ENCODE measurements at regions not wholly inside any gene's neighbourhood (a gene's known extent, or its start where the extent isn't known, plus 50 kb on each side); places are given as distances from the start of the nearest gene placed in this dataset.

- H3K4me3 ChIP-seq (ENCODE audit: low read length), result no peak overlapping the region
- no peak for TF ChIP-seq CTCF (conservative IDR thresholded peaks at IDR 0.05; ENCODE audit: low read length)
- no peak for DNase-seq (ENCODE audit: low read depth)
Measured at GRCh38 chr10:56091872-56092271, 269.2 kb downstream of the ZWINT start.

GRCh38 chr10:56090914-56091540 lies 270.0 kb downstream of the ZWINT start:
- no peak for TF ChIP-seq CTCF (conservative IDR thresholded peaks at IDR 0.05; ENCODE audit: low read length)
- no peak overlapping the region for H3K4me3 ChIP-seq (ENCODE audit: low read length)
- DNase-seq (ENCODE audit: low read depth), result no peak

DNA sequence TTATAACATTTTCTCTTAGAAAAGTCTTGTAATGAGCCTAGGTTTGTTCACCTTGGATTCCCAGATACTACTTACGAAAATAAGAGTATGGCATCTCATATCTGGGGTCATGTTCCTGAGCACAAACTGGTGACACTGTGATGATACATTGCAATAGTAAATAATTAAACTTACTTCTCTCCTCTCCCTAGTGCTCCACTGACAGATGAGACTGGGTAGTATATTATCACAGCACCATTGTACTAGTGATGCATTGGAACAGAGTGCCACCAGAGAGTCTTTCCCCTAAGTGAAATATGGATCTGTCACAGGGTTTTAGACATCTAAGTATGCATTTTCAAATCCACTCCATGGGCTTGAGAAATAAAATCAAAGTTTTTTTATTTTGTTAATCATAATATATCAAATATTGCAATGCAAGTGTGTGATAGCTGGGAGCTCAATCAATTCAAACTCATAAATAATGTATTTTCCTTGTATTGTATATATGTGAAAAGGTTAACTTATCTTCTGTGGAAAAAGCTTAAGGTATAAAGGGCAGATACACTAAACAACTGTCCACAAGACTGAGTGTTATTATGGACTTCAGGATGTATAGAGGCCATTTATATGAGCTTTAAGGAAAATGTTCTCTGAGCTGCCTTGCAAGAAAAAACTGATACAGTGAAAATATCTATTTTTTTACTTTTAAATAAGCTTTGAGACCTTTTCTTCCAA lies 275.5 kb downstream of the ZWINT start:
- no peak overlapping the region for H3K4me3 ChIP-seq (ENCODE audit: low read length)
- no peak for TF ChIP-seq CTCF (conservative IDR thresholded peaks at IDR 0.05; ENCODE audit: low read length)
- DNase-seq (ENCODE audit: low read depth), result no peak

DNA sequence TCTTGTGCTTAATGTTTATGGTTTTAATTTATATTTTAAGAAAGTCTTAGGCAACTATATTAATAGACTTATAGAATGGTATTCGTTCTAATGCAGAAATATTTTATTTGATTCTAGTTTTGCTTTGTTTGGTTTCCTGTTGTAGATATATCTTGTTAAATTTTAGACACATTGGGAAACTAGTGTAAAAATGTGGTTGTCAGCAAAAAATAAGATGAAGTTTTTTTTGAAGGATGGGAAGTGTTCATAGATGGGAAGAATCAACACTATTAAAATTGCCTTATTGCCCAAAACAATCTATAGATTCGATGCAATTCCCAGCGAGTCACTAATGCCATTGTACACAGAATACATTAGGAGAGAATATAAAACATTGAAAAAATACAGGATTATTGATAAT lies 278.9 kb downstream of the ZWINT start:
- no peak for TF ChIP-seq CTCF (conservative IDR thresholded peaks at IDR 0.05; ENCODE audit: low read length)
- DNase-seq (ENCODE audit: low read depth), result no peak
- no peak overlapping the region for H3K4me3 ChIP-seq (ENCODE audit: low read length)

DNA sequence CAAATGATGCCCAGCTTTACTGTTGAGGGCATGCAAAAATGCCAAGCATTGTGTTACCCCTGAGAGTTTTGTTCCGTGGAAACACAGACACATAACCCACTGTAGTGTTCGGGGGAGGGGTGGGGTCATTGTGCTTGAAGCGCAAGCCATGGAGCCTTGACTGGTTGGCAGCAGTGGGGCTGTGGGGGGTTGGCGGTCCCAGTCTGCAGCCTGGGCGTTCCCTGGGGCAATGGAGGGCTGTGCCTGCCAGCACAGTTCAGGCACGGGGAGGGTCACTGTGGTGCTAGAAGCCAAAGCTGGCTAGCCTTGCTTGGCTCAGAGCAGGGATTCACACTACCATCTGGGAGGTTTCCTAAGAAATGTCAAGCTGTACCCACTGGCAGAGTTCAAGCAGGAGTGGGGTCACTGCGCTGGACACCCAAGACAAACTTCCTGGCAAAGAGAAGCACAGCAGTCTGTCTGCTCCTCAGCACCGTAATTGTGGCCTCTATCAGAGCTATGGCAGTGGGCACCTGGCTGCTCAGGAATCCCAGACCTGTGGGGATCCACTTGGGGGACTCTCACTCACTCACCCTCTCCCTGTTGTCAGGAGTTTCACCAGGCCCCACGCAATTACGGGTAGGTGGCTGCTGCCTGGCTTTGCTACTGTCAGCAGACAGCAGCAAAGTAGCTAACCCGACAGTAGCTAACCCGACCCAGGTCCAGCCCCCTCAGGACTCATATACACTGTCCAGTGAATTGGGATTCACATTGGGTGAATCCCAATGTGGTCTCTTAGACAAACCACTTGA lies 292.4 kb downstream of the ZWINT start:
- TF ChIP-seq CTCF (conservative IDR thresholded peaks at IDR 0.05; ENCODE audit: low read length), result no peak
- no peak overlapping the region for H3K4me3 ChIP-seq (ENCODE audit: low read length)
- DNase-seq (ENCODE audit: low read depth), result no peak

DNA sequence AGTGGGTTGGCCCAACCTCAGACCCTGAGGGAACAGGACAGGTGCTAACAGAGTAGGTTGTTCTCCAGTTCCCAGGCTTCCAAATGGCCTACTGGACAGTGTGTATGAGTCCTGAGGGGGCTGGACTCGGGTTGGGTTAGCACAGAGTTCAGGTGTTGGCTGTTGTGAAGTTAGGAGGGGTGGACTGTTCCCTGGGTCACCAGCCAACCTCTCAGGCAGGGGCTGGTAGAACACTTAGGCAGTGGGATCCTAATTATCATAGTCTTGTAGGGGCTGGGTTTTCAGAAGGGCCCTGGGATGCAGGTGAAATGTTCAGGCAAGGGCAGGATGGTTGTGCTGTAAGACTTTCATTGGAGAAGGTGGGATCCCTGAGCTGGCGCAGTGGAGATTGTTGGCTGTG lies 293.0 kb downstream of the ZWINT start:
- no peak for TF ChIP-seq CTCF (conservative IDR thresholded peaks at IDR 0.05; ENCODE audit: low read length)
- no peak overlapping the region for H3K4me3 ChIP-seq (ENCODE audit: low read length)
- no peak for DNase-seq (ENCODE audit: low read depth)

Measured in AG10803 (cell line).